ENCODE measurements at regions not wholly inside any gene's neighbourhood (a gene's known extent, or its start where the extent isn't known, plus 50 kb on each side); places are given as distances from the start of the nearest gene placed in this dataset.
"Not testable (repeated sequence)": the region's sequence is repeated elsewhere in the genome, so short reads cannot be mapped to it uniquely, and the experiment has no call there.

DNA sequence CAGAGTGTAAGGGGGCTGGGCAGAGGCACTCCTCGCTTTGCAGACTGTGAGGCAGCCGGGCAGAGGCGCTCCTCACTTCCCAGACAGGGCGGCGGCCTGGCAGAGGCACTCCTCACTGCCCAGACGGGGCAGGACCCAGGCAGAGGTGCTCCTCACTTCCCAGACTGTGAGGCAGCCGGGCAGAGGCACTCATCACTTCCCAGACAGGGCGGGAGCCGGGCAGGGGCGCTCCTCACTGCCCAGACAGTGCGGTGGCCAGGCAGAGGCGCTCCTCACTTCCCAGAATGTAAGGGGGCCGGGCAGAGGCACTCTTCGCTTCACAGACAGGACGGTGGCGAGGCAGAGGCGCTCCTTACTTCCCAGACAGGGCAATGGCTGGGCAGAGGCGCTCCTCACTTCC is 442.5 kb downstream of the SPATA31D1 start:
- no peak for TF ChIP-seq EZH2 (IDR thresholded peaks at IDR 0.05; ENCODE audit: borderline replicate concordance, low read depth, low read length, poor library complexity, severe bottlenecking)
- no peak for TF ChIP-seq CTCF (conservative IDR thresholded peaks at IDR 0.05; ENCODE audit: low read depth, low read length)
- no peak for DNase-seq (ENCODE audit: low spot score)
- intact Hi-C loops (cut with micrococcal nuclease; ENCODE audit: unreplicated experiment), result no loop called here
- Histone ChIP-seq H3K27me3 (replicated peaks; ENCODE audit: insufficient read depth, low read depth, low read length, poor library complexity) (no peaks in the 10 kb centered on the region), H3K9me3 (ENCODE audit: low read depth, low read length, poor library complexity, severe bottlenecking) (no peaks in the 10 kb centered on the region), H3K36me3 (ENCODE audit: insufficient read depth, low read length, poor library complexity, severe bottlenecking) (no peaks in the 10 kb centered on the region), H3K27ac (ENCODE audit: low read depth, low read length, poor library complexity, severe bottlenecking) (no peak overlapping the region), H3K4me3 (ENCODE audit: low read depth, low read length, poor library complexity, severe bottlenecking) (no peak overlapping the region), H3K4me1 (ENCODE audit: insufficient read depth, low read length, poor library complexity, severe bottlenecking) (no peaks in the 10 kb centered on the region)
- no TSS peak for BruUV-seq (replicated peaks)
- POLR2A ChIA-PET (ENCODE audit: low non-redundant PET), result no interaction called here
- CTCF ChIA-PET, result no interaction called here

GRCh38 chr9:82433290-82433931 is 444.8 kb downstream of the SPATA31D1 start:
- H3K27ac ChIP-seq (ENCODE audit: low read depth, low read length, poor library complexity, severe bottlenecking); H3K4me1 ChIP-seq (ENCODE audit: insufficient read depth, low read length, poor library complexity, severe bottlenecking); intact Hi-C loops (cut with micrococcal nuclease; ENCODE audit: unreplicated experiment); H3K4me3 ChIP-seq (ENCODE audit: low read depth, low read length, poor library complexity, severe bottlenecking); H3K27me3 ChIP-seq (replicated peaks; ENCODE audit: insufficient read depth, low read depth, low read length, poor library complexity); DNase-seq (ENCODE audit: low spot score); POLR2A ChIA-PET (ENCODE audit: low non-redundant PET); H3K36me3 ChIP-seq (ENCODE audit: insufficient read depth, low read length, poor library complexity, severe bottlenecking); CTCF ChIA-PET; H3K9me3 ChIP-seq (ENCODE audit: low read depth, low read length, poor library complexity, severe bottlenecking); BruUV-seq (replicated peaks): not testable (repeated sequence)

DNA sequence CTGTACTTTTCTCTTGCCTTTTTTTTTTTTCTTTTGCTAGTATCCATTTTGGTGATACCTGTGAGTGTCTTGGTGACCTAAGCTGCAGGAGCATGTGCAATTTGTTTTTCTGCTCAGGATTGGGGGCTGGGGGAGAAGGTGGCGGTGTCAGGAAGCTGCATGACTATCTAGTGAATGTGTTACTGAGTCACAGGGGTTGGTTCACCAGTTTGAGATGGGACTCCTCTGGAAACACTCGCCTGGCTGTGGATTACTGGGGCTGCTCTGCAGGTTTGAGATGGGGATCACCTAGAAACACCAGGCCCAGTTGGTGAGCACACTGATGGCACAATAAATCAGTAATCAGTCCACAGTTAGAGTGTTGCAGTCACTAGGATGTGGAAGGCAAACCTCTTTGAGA is 447.9 kb downstream of the SPATA31D1 start:
- no peak for DNase-seq (ENCODE audit: low spot score)
- intact Hi-C loops (cut with micrococcal nuclease; ENCODE audit: unreplicated experiment), result no loop called here
- H3K9me3 ChIP-seq (ENCODE audit: low read depth, low read length, poor library complexity, severe bottlenecking), result no peaks in the 10 kb centered on the region
- no peak overlapping the region for H3K27ac ChIP-seq (ENCODE audit: low read depth, low read length, poor library complexity, severe bottlenecking)
- no TSS peak for BruUV-seq (replicated peaks)
- H3K4me1 ChIP-seq (ENCODE audit: insufficient read depth, low read length, poor library complexity, severe bottlenecking), result no peaks in the 10 kb centered on the region
- no peak overlapping the region for H3K4me3 ChIP-seq (ENCODE audit: low read depth, low read length, poor library complexity, severe bottlenecking)
- ChIA-PET POLR2A (ENCODE audit: low non-redundant PET) (no interaction called here), CTCF (no interaction called here)
- TF ChIP-seq EZH2 (IDR thresholded peaks at IDR 0.05; ENCODE audit: borderline replicate concordance, low read depth, low read length, poor library complexity, severe bottlenecking), result no peak
- no peak for TF ChIP-seq CTCF (conservative IDR thresholded peaks at IDR 0.05; ENCODE audit: low read depth, low read length)
- no peaks in the 10 kb centered on the region for H3K36me3 ChIP-seq (ENCODE audit: insufficient read depth, low read length, poor library complexity, severe bottlenecking)
- no peaks in the 10 kb centered on the region for H3K27me3 ChIP-seq (replicated peaks; ENCODE audit: insufficient read depth, low read depth, low read length, poor library complexity)

DNA sequence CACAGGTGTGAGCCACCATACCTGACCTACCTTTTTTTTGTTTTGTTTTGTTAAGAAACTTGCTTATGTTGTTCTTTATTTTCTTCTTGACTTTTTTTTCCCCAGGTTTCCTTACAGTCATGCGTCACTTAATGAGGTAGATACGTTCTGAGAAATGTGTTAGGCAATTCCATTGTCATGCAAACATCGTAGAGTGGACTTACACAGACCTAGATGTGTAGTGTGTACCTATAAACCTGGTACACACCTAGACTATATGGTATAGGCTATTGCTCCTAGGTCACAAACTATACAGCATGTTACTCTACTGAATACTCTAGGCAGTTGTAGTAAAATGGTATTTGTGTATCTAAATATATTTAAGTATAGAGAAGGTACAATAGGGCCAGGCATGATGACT is 448.6 kb downstream of the SPATA31D1 start:
- H3K4me3 ChIP-seq (ENCODE audit: low read depth, low read length, poor library complexity, severe bottlenecking); CTCF ChIA-PET; POLR2A ChIA-PET (ENCODE audit: low non-redundant PET); H3K36me3 ChIP-seq (ENCODE audit: insufficient read depth, low read length, poor library complexity, severe bottlenecking); H3K9me3 ChIP-seq (ENCODE audit: low read depth, low read length, poor library complexity, severe bottlenecking); H3K27ac ChIP-seq (ENCODE audit: low read depth, low read length, poor library complexity, severe bottlenecking); H3K4me1 ChIP-seq (ENCODE audit: insufficient read depth, low read length, poor library complexity, severe bottlenecking); intact Hi-C loops (cut with micrococcal nuclease; ENCODE audit: unreplicated experiment); H3K27me3 ChIP-seq (replicated peaks; ENCODE audit: insufficient read depth, low read depth, low read length, poor library complexity); DNase-seq (ENCODE audit: low spot score); BruUV-seq (replicated peaks): not testable (repeated sequence)

Data from A673 (cell line).